Right lobe of liver (tissue), 6 donors: ENCODE measurements at regions not wholly inside any gene's neighbourhood (a gene's known extent, or its start where the extent isn't known, plus 50 kb on each side); places are given as distances from the start of the nearest gene placed in this dataset.

ENCODE experiments used
- ATAC-seq, 4 donors: fragments of 200-7000 bp; cut with Tn5 transposase; one replicate each; pipeline ENCODE4 v1.9.1; 2020; ENCODE audit warnings: mild to moderate bottlenecking in 4 of 4, moderate library complexity in 4 of 4
- DNase-seq, 3 donors: peaks; one replicate each; pipeline ENCODE4 v3.0.0-alpha.2; 2020
- H3K27ac ChIP-seq, 3 donors: fragments of 200-600 bp; one replicate each; pipeline ENCODE4 v1.8.0; 2022
- H3K27me3 ChIP-seq, 2 donors: fragments of 200-600 bp; one replicate each; pipeline ENCODE4 v1.8.0; 2022
- H3K36me3 ChIP-seq, 4 donors: fragments of 200-600 bp; sonication (generic) in 1 of 4; one replicate each; pipeline versions ENCODE4 v1.5.1 to v1.8.0; 2017 to 2022; ENCODE audit warnings: control low read depth in 1 of 4
- H3K4me1 ChIP-seq, 4 donors: fragments of 200-600 bp; sonication (generic) in 1 of 4; one replicate each; pipeline versions ENCODE4 v1.5.1 to v1.8.0; 2017 to 2022; ENCODE audit warnings: control low read depth in 1 of 4
- H3K4me3 ChIP-seq, 3 donors: fragments of 200-600 bp; one replicate each; pipeline ENCODE4 v1.8.0; 2022
- H3K9me3 ChIP-seq, 4 donors: fragments of 200-600 bp; sonication (generic) in 1 of 4; one replicate each; pipeline versions ENCODE4 v1.5.1 to v1.8.0; 2017 to 2022; ENCODE audit warnings: control low read depth in 1 of 4
- POLR2A ChIP-seq: fragments of 450-650 bp; IDR thresholded peaks from one replicate; pipeline ENCODE4 v1.6.1; 2017; ENCODE audit warnings: antibody characterized with exemption, mild to moderate bottlenecking
- WGBS: methylation state at CpG from one replicate; pipeline ENCODE4 v1.1.6; 2018; ENCODE audit warnings: low coverage, low lambda C conversion rate; ENCODE audit not compliant: insufficient coverage; ENCODE audit errors: missing lambda C conversion rate; 5-methylcytosine and 5-hydroxymethylcytosine counted together
- intact Hi-C, 2 donors: fragments of 100-400 bp; cut with DNase I; formaldehyde crosslinking; loops; one replicate each; pipeline versions ENCODE4 v1.11.2 to v1.14.1; 2022
- TF ChIP-seq, protein P1 (sequence below), 4 donors: fragments of 200-600 bp in 3 of 4; fragments of 450-650 bp in 1 of 4; IDR thresholded peaks; one replicate each; pipeline versions ENCODE4 v1.5.1 to v1.8.0; 2016 to 2022; ENCODE audit warnings: antibody characterized with exemption in 4 of 4, mild to moderate bottlenecking in 2 of 4
- donor health status: DM: no; HTN: yes; CAD: no.
- donor health status: DM: no; HTN: no; CAD: no.
- donor health status: DM: no; HTN: no; CAD: no.
- donor health status: DM: no; HTN: yes; CAD: no.
- donor health status: DM: no; HTN: yes; CAD: no.

- 71% methylated on average over 2 of the region's 3 CpGs for WGBS
- Histone ChIP-seq H3K27me3 (no peaks in the 10 kb centered on the region), H3K4me3 (no peak overlapping the region), H3K27ac (no peak overlapping the region), H3K36me3 (no peaks in the 10 kb centered on the region), H3K9me3 (no peaks in the 10 kb centered on the region), H3K4me1 (peaks cover 0 to 14% (median 3%) of the 10 kb centered on the region in 4 donors)
- TF ChIP-seq, protein P1, sequence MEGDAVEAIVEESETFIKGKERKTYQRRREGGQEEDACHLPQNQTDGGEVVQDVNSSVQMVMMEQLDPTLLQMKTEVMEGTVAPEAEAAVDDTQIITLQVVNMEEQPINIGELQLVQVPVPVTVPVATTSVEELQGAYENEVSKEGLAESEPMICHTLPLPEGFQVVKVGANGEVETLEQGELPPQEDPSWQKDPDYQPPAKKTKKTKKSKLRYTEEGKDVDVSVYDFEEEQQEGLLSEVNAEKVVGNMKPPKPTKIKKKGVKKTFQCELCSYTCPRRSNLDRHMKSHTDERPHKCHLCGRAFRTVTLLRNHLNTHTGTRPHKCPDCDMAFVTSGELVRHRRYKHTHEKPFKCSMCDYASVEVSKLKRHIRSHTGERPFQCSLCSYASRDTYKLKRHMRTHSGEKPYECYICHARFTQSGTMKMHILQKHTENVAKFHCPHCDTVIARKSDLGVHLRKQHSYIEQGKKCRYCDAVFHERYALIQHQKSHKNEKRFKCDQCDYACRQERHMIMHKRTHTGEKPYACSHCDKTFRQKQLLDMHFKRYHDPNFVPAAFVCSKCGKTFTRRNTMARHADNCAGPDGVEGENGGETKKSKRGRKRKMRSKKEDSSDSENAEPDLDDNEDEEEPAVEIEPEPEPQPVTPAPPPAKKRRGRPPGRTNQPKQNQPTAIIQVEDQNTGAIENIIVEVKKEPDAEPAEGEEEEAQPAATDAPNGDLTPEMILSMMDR (IDR thresholded peaks at IDR 0.05): no peak
- TF ChIP-seq POLR2A: no peak
- ATAC-seq (no peak), DNase-seq (no peak)
- intact Hi-C loops: no loop called here
Measured at GRCh38 chr6:138563650-138564049, 64.4 kb upstream of the NHSL1 start.

DNA sequence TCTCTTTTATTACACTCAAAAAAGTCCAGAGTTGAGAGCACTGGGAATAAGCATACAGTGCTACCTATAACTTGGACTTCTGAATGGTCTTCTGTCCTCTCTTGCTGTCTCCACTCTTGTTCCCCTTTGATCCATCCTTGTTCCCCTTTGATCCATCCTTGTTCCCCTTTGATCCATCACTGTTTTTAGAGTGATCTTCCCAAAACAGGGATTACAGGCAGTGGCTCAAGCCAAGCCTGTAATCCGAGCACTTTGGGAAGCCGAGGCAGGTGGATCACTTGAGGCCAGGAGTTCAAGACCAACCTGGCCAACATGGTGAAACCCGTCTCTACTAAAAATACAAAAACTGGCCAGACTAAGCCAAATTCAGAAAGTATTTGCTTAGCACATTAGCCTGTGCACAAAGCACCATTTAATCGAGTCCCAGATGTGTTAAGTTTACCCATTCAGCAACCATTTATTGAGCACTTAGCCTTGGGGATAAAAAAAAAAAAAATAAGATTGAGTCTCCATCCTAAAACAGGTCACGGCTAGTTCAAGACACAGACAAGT lies 65.0 kb upstream of the NHSL1 start:
- H3K27ac ChIP-seq: no peak overlapping the region
- peaks cover 0 to 10% (median 3%) of the 10 kb centered on the region in 4 donors for H3K4me1 ChIP-seq
- DNase-seq (no peak), ATAC-seq (no peak)
- H3K27me3 ChIP-seq: no peaks in the 10 kb centered on the region
- no peaks in the 10 kb centered on the region for H3K36me3 ChIP-seq
- no peak overlapping the region for H3K4me3 ChIP-seq
- intact Hi-C loops: no loop called here
- H3K9me3 ChIP-seq: no peaks in the 10 kb centered on the region
- TF ChIP-seq, protein P1 (IDR thresholded peaks at IDR 0.05): no peak
- TF ChIP-seq POLR2A: no peak
- WGBS: 85% methylated on average over 5 of the region's 5 CpGs

- ATAC-seq (no peak), DNase-seq (no peak)
- H3K36me3 ChIP-seq: no peaks in the 10 kb centered on the region
- intact Hi-C loops: no loop called here
- TF ChIP-seq, protein P1 (IDR thresholded peaks at IDR 0.05): no peak
- no peak for TF ChIP-seq POLR2A
- WGBS: 85% methylated on average over 9 of the region's 9 CpGs
- no peaks in the 10 kb centered on the region for H3K9me3 ChIP-seq
- H3K27ac ChIP-seq: no peak overlapping the region
- peaks cover 0 to 19% (median 1%) of the 10 kb centered on the region in 4 donors for H3K4me1 ChIP-seq
- no peaks in the 10 kb centered on the region for H3K27me3 ChIP-seq
- H3K4me3 ChIP-seq: no peak overlapping the region
Measured at GRCh38 chr6:138567052-138567451, 67.8 kb upstream of the NHSL1 start.

- no peak for DNase-seq
- Histone ChIP-seq H3K27ac (no peak overlapping the region), H3K27me3 (no peaks in the 10 kb centered on the region), H3K9me3 (no peaks in the 10 kb centered on the region), H3K4me1 (peaks cover 0 to 26% (median 1%) of the 10 kb centered on the region in 4 donors), H3K36me3 (no peaks in the 10 kb centered on the region), H3K4me3 (no peak overlapping the region)
- TF ChIP-seq, protein P1 (IDR thresholded peaks at IDR 0.05): no peak
- no peak for TF ChIP-seq POLR2A
- intact Hi-C loops: no loop called here
- no peak for ATAC-seq
- 97% methylated on average over 6 of the region's 8 CpGs for WGBS
Measured at GRCh38 chr6:138568997-138569396, 69.7 kb upstream of the NHSL1 start.

GRCh38 chr6:138569554-138569953 lies 70.3 kb upstream of the NHSL1 start:
- Histone ChIP-seq H3K9me3 (no peaks in the 10 kb centered on the region), H3K4me3 (no peak overlapping the region), H3K27me3 (no peaks in the 10 kb centered on the region), H3K4me1 (peaks cover 0 to 26% (median 1%) of the 10 kb centered on the region in 4 donors), H3K36me3 (no peaks in the 10 kb centered on the region), H3K27ac (no peak overlapping the region)
- intact Hi-C loops: no loop called here
- ATAC-seq: no peak
- WGBS: 96% methylated on average over 2 of the region's 2 CpGs
- no peak for DNase-seq
- TF ChIP-seq, protein P1 (IDR thresholded peaks at IDR 0.05): no peak
- no peak for TF ChIP-seq POLR2A
